Common myeloid progenitor, CD34-positive (primary cell): ENCODE measurements at regions not wholly inside any gene's neighbourhood (a gene's known extent, or its start where the extent isn't known, plus 50 kb on each side); places are given as distances from the start of the nearest gene placed in this dataset.
A peak's percentile ranks its signal among the peaks of the same experiment; 100 is the strongest.

ENCODE experiments used
- CTCF ChIA-PET: fragments of 350-600 bp; sonication (Branson Sonifier 250); formaldehyde crosslinking; loops from one replicate; lab custom pipeline; 2021; ENCODE audit warnings: antibody characterized with exemption; lab: Charles Lee
- POLR2A ChIA-PET: fragments of 350-600 bp; sonication (Branson Sonifier 250); formaldehyde crosslinking; loops from one replicate; lab custom pipeline; 2021; ENCODE audit warnings: antibody characterized with exemption; lab: Charles Lee
- DNase-seq, 3 donors: peaks; one replicate each; pipeline versions ENCODE4 v3.0.0 to v3.0.0-alpha.2; 2013
- H3K27ac ChIP-seq, 2 experiments: 1 replicate in 1 of 2; 2 replicates in 1 of 2; pipeline ENCODE4 v1.7.0; 2013; ENCODE audit warnings: inconsistent platforms in 2 of 2, low read length in 2 of 2, mild to moderate bottlenecking in 2 of 2, low read depth in 1 of 2, moderate library complexity in 1 of 2; ENCODE audit not compliant: severe bottlenecking in 2 of 2, insufficient read depth in 1 of 2, poor library complexity in 1 of 2
- H3K27me3 ChIP-seq, 5 experiments: replicated peaks in 2 of 5; 1 replicate in 3 of 5; 2 replicates in 2 of 5; pipeline versions ENCODE4 v1.6.1 to v1.7.0; 2013; ENCODE audit warnings: low read length in 4 of 5, mild to moderate bottlenecking in 2 of 5, moderate library complexity in 2 of 5, inconsistent platforms in 1 of 5; ENCODE audit not compliant: insufficient read depth in 5 of 5, control insufficient read depth in 4 of 5
- H3K36me3 ChIP-seq, 4 experiments: 1 replicate in 2 of 4; 2 replicates in 2 of 4; pipeline versions ENCODE4 v1.6.1 to v1.7.0; 2013; ENCODE audit warnings: low read length in 3 of 4, control low read depth in 1 of 4, mild to moderate bottlenecking in 1 of 4; ENCODE audit not compliant: control insufficient read depth in 4 of 4, insufficient read depth in 4 of 4
- H3K4me1 ChIP-seq, 4 experiments: 1 replicate in 3 of 4; 2 replicates in 1 of 4; pipeline versions ENCODE4 v1.6.1 to v1.7.1; 2013; ENCODE audit warnings: low read length in 3 of 4, mild to moderate bottlenecking in 3 of 4, control low read depth in 1 of 4, inconsistent platforms in 1 of 4, moderate library complexity in 1 of 4; ENCODE audit not compliant: control insufficient read depth in 4 of 4, insufficient read depth in 4 of 4; ENCODE audit errors: control extremely low read depth in 1 of 4
- H3K4me3 ChIP-seq, 7 experiments: 1 replicate in 4 of 7; 2 replicates in 3 of 7; pipeline versions ENCODE4 v1.5.1 to v1.7.0; 2013; ENCODE audit warnings: mild to moderate bottlenecking in 7 of 7, low read length in 6 of 7, moderate library complexity in 6 of 7, inconsistent platforms in 2 of 7, low read depth in 2 of 7, control low read depth in 1 of 7; ENCODE audit not compliant: insufficient read depth in 4 of 7, control insufficient read depth in 1 of 7; ENCODE audit errors: extremely low read depth in 1 of 7
- H3K9me3 ChIP-seq, 5 experiments: 1 replicate in 4 of 5; 2 replicates in 1 of 5; pipeline versions ENCODE4 v1.6.1 to v1.7.1; 2013; ENCODE audit warnings: low read length in 4 of 5, mild to moderate bottlenecking in 2 of 5, inconsistent platforms in 1 of 5, low read depth in 1 of 5, moderate library complexity in 1 of 5; ENCODE audit not compliant: control insufficient read depth in 4 of 5, insufficient read depth in 2 of 5; ENCODE audit errors: control extremely low read depth in 1 of 5
- WGBS: methylation state at CpG from one replicate; pipeline ENCODE4 v1.1.5; 2013; ENCODE audit not compliant: insufficient coverage; 5-methylcytosine and 5-hydroxymethylcytosine counted together

GRCh38 chr3:13249664-13250390, 170.3 kb downstream of the NUP210 start:
- no peak overlapping the region for H3K4me3 ChIP-seq
- DNase-seq: no peak
- WGBS: 96% methylated on average over 15 of the region's 22 CpGs
- H3K36me3 ChIP-seq: no peaks in the 10 kb centered on the region
- H3K4me1 ChIP-seq: peaks cover 0 to 22% (median 8%) of the 10 kb centered on the region in 4 experiments
- no peak overlapping the region for H3K27ac ChIP-seq
- POLR2A ChIA-PET: no interaction called here
- CTCF ChIA-PET: no interaction called here
- H3K9me3 ChIP-seq: no peaks in the 10 kb centered on the region
- no peaks in the 10 kb centered on the region for H3K27me3 ChIP-seq

- Histone ChIP-seq H3K4me3 (no peak overlapping the region), H3K4me1 (peaks cover 0 to 29% (median 8%) of the 10 kb centered on the region in 4 experiments), H3K9me3 (no peaks in the 10 kb centered on the region), H3K36me3 (no peaks in the 10 kb centered on the region), H3K27ac (no peak overlapping the region), H3K27me3 (no peaks in the 10 kb centered on the region)
- no peak for DNase-seq
- CTCF ChIA-PET: interaction anchor here (1.6 kb wide), 1 partner anchor 19 kb away, joined by 3 read pairs; no protein-coding TSS in a partner anchor
- POLR2A ChIA-PET: no interaction called here
- WGBS: 100% methylated on average over 4 of the region's 6 CpGs
Observed at GRCh38 chr3:13248640-13249039, 171.5 kb downstream of the NUP210 start.

GRCh38 chr3:13245615-13245978, 172.4 kb upstream of the IQSEC1 start:
- POLR2A ChIA-PET: no interaction called here
- Histone ChIP-seq H3K27ac (no peak overlapping the region), H3K4me3 (no peak overlapping the region), H3K9me3 (no peaks in the 10 kb centered on the region), H3K36me3 (no peaks in the 10 kb centered on the region), H3K27me3 (no peaks in the 10 kb centered on the region), H3K4me1 (peaks cover 0 to 33% (median 8%) of the 10 kb centered on the region in 4 experiments)
- 7% methylated on average over 2 of the region's 8 CpGs for WGBS
- DNase-seq: peak; percentile 27 to 62 (median 60)
- CTCF ChIA-PET: interaction anchor here (1.5 kb wide), 1 partner anchor 13 kb away, joined by 4 read pairs; no protein-coding TSS in a partner anchor

GRCh38 chr3:13243586-13243985, 170.4 kb upstream of the IQSEC1 start:
- ChIA-PET CTCF (interaction anchor here (0.7 kb wide), 1 partner anchor 112 kb away, joined by 4 read pairs; no protein-coding TSS in a partner anchor), POLR2A (no interaction called here)
- Histone ChIP-seq H3K4me3 (no peak overlapping the region), H3K9me3 (no peaks in the 10 kb centered on the region), H3K36me3 (no peaks in the 10 kb centered on the region), H3K27me3 (no peaks in the 10 kb centered on the region), H3K4me1 (peaks cover 0 to 33% (median 8%) of the 10 kb centered on the region in 4 experiments), H3K27ac (no peak overlapping the region)
- no peak for DNase-seq
- 98% methylated on average over 9 of the region's 9 CpGs for WGBS

GRCh38 chr3:13242364-13242737, 169.1 kb upstream of the IQSEC1 start:
- Histone ChIP-seq H3K27ac (no peak overlapping the region), H3K36me3 (no peaks in the 10 kb centered on the region), H3K9me3 (no peaks in the 10 kb centered on the region), H3K4me3 (no peak overlapping the region), H3K27me3 (no peaks in the 10 kb centered on the region), H3K4me1 (peaks cover 0 to 24% (median 8%) of the 10 kb centered on the region in 4 experiments)
- DNase-seq: no peak
- CTCF ChIA-PET: interaction anchor here (0.9 to 1.0 kb wide), 2 partner anchors 10 to 150 kb away, joined by 3 to 4 read pairs; no protein-coding TSS in a partner anchor
- POLR2A ChIA-PET: interaction anchor here (0.6 kb wide), 1 partner anchor 8 kb away, joined by 3 read pairs; no protein-coding TSS in a partner anchor
- 98% methylated on average over 8 of the region's 8 CpGs for WGBS

GRCh38 chr3:13241621-13242363, 168.6 kb upstream of the IQSEC1 start:
- H3K27me3 ChIP-seq: no peaks in the 10 kb centered on the region
- no peak overlapping the region for H3K4me3 ChIP-seq
- no peak overlapping the region for H3K27ac ChIP-seq
- peaks cover 0 to 24% (median 8%) of the 10 kb centered on the region in 4 experiments for H3K4me1 ChIP-seq
- no peaks in the 10 kb centered on the region for H3K9me3 ChIP-seq
- 93% methylated on average over 11 of the region's 18 CpGs for WGBS
- no peaks in the 10 kb centered on the region for H3K36me3 ChIP-seq
- POLR2A ChIA-PET: interaction anchor here (0.6 kb wide), 1 partner anchor 8 kb away, joined by 3 read pairs; no protein-coding TSS in a partner anchor
- DNase-seq: no peak
- CTCF ChIA-PET: interaction anchor here (0.9 to 2.5 kb wide), 6 partner anchors 10 to 149 kb away, joined by 3 to 6 read pairs (median 4); no protein-coding TSS in a partner anchor
